Kidney (tissue), 13 donors: ENCODE measurements at regions not wholly inside any gene's neighbourhood (a gene's known extent, or its start where the extent isn't known, plus 50 kb on each side); places are given as distances from the start of the nearest gene placed in this dataset.
A peak's percentile ranks its signal among the peaks of the same experiment; 100 is the strongest.

Source experiments
- DNase-seq, 5 donors: peaks; one replicate each; pipeline ENCODE4 v3.0.0-alpha.2; 2013 to 2020
- FAIRE-seq: peaks from 2 replicates; lab custom pipeline; 2012; peaks lifted over from hg19 to GRCh38; lab: Jason Lieb, UNC
- H3K27ac ChIP-seq, 2 donors: one replicate each; pipeline ENCODE4 v1.7.0; 2013; ENCODE audit warnings: low read depth in 2 of 2, low read length in 2 of 2, inconsistent platforms in 1 of 2
- H3K27me3 ChIP-seq: one replicate; pipeline ENCODE4 v1.7.1; 2013; ENCODE audit warnings: low read length, inconsistent platforms; ENCODE audit not compliant: control insufficient read depth, insufficient read depth
- H3K36me3 ChIP-seq, 3 donors: one replicate each; pipeline versions ENCODE4 v1.7.0 to v1.7.1; 2013; ENCODE audit warnings: low read length in 3 of 3, control low read depth in 1 of 3, inconsistent platforms in 1 of 3; ENCODE audit not compliant: insufficient read depth in 3 of 3, control insufficient read depth in 2 of 3
- H3K4me1 ChIP-seq, 3 donors: one replicate each; pipeline versions ENCODE4 v1.7.0 to v1.7.1; 2013; ENCODE audit warnings: low read length in 3 of 3, inconsistent platforms in 1 of 3, low read depth in 1 of 3; ENCODE audit not compliant: control insufficient read depth in 2 of 3, insufficient read depth in 2 of 3
- H3K4me3 ChIP-seq, 3 donors: one replicate each; pipeline versions ENCODE4 v1.7.0 to v1.8.1; 2013; ENCODE audit warnings: low read length in 3 of 3, control low read depth in 1 of 3, inconsistent platforms in 1 of 3
- H3K9ac ChIP-seq, 3 donors: one replicate each; pipeline versions ENCODE4 v1.7.0 to v1.7.1; 2013; ENCODE audit warnings: low read length in 3 of 3, control low read depth in 1 of 3, inconsistent platforms in 1 of 3
- H3K9me3 ChIP-seq, 3 donors: one replicate each; pipeline versions ENCODE4 v1.7.0 to v1.7.1; 2013; ENCODE audit warnings: low read length in 3 of 3, control low read depth in 1 of 3, inconsistent platforms in 1 of 3; ENCODE audit not compliant: control insufficient read depth in 2 of 3, insufficient read depth in 1 of 3
- intact Hi-C: fragments of 100-400 bp; cut with DNase I; formaldehyde crosslinking; loops from one replicate; pipeline ENCODE4 v1.11.1; 2022
- TF ChIP-seq, protein P1 (sequence below): IDR thresholded peaks from 3 replicates; pipeline ENCODE4 v1.5.1; 2012; ENCODE audit warnings: mild to moderate bottlenecking, moderate library complexity, borderline replicate concordance; ENCODE audit not compliant: insufficient read depth; ENCODE audit errors: extremely low read depth
- donor health status: control.
- donor health status: control.
- donor health status: control.
- donor health status: control.
- donor health status: control.
- donor health status: DM: yes; HTN: yes; CAD: no.
- donor health status: Normal renal cell carcinoma (clear cell type).

GRCh38 chr5:133869519-133870335 lies 98.7 kb downstream of the C5orf15 start:
- FAIRE-seq (no peak), DNase-seq (no peak)
- Histone ChIP-seq H3K4me3 (peak overlapping the region in 2 of 3 donors; percentile 3 to 7), H3K4me1 (peaks cover 0 to 14% (median 12%) of the 10 kb centered on the region in 3 donors), H3K9me3 (no peaks in the 10 kb centered on the region), H3K36me3 (no peaks in the 10 kb centered on the region), H3K27ac (no peak overlapping the region), H3K9ac (no peak overlapping the region), H3K27me3 (peaks cover 4% of the 10 kb centered on the region)
- intact Hi-C loops: loop anchor here (5.0 kb wide), 1 partner anchor 757 kb away; no protein-coding TSS in a partner anchor
- TF ChIP-seq, protein P1, sequence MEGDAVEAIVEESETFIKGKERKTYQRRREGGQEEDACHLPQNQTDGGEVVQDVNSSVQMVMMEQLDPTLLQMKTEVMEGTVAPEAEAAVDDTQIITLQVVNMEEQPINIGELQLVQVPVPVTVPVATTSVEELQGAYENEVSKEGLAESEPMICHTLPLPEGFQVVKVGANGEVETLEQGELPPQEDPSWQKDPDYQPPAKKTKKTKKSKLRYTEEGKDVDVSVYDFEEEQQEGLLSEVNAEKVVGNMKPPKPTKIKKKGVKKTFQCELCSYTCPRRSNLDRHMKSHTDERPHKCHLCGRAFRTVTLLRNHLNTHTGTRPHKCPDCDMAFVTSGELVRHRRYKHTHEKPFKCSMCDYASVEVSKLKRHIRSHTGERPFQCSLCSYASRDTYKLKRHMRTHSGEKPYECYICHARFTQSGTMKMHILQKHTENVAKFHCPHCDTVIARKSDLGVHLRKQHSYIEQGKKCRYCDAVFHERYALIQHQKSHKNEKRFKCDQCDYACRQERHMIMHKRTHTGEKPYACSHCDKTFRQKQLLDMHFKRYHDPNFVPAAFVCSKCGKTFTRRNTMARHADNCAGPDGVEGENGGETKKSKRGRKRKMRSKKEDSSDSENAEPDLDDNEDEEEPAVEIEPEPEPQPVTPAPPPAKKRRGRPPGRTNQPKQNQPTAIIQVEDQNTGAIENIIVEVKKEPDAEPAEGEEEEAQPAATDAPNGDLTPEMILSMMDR: no peak

DNA sequence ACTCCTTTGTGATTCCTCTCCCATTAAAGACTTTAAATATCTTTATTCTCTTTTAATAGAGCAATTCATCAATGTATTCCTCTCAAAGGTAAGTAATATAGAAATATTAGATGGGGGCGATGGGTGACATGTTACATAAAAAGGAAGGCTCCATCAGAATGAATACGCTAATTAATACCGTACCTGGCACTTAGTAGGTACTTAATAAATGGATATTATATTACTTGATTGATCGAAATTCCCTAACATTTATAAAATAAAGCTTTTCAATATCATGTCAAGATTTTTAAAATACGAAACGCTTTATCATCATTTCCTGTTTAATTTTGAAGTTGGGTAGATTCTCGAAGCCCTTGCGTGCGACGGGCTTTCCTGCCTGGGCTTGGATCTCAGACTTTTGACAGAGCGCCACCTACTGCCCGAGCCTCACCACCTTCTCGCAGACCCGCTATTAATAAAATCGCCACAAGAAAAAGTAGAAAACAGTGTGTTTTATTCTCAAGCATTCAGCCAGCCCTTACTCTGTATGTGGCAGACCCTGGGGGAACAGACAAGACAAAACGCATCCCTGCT lies 99.4 kb downstream of the C5orf15 start:
- peak overlapping the region in 1 of 3 donors; percentile 7 for H3K4me3 ChIP-seq
- intact Hi-C loops: loop anchor here (5.0 kb wide), 1 partner anchor 757 kb away; no protein-coding TSS in a partner anchor
- H3K27me3 ChIP-seq: peaks cover 4% of the 10 kb centered on the region
- H3K27ac ChIP-seq: no peak overlapping the region
- FAIRE-seq: peak; percentile 74
- H3K9ac ChIP-seq: no peak overlapping the region
- H3K4me1 ChIP-seq: peaks cover 0 to 14% (median 12%) of the 10 kb centered on the region in 3 donors
- DNase-seq: peak; percentile 74 to 87 (median 85)
- H3K9me3 ChIP-seq: no peaks in the 10 kb centered on the region
- TF ChIP-seq, protein P1: peak; percentile 82
- H3K36me3 ChIP-seq: no peaks in the 10 kb centered on the region

DNA sequence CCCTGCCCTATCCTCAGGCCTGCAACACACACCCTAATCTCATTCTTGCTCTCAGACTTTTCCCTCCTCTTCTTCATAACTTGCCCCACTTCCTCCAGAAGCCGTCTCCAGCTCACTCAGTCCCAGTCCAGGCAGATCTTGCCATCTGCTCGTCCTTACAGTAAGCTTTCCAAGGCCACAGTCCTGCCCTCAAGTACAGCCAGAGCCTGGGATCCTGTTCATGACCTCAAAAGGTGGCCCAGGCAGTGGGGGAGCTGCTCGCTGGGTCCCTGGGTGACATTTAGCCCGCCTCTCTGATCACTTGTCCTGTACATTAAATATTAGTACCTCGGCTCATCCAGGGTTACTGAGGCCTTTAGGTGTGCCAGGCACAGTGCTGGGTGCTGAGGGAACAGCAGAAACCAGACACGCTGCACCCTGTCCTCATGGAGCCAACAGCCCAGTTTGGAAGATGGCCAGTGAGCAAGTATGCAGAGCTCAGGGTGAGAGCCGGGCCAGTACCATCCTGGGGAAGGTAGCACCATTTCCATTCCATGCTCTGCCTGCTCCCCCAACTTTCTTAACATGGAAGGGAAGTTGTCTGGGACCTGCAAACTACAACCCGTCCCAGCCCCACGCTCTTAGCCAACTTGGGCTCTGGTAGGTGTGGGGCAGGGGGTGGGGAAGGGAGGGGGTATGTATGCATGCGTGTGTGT lies 100.4 kb downstream of the C5orf15 start:
- Histone ChIP-seq H3K9me3 (no peaks in the 10 kb centered on the region), H3K4me1 (peaks cover 0 to 14% (median 12%) of the 10 kb centered on the region in 3 donors), H3K27me3 (peaks cover 4% of the 10 kb centered on the region), H3K36me3 (no peaks in the 10 kb centered on the region), H3K27ac (no peak overlapping the region), H3K9ac (no peak overlapping the region), H3K4me3 (no peak overlapping the region)
- intact Hi-C loops: loop anchor here (5.0 kb wide), 1 partner anchor 756 kb away; no protein-coding TSS in a partner anchor
- FAIRE-seq: no peak
- DNase-seq: no peak
- TF ChIP-seq, protein P1: no peak
